ENCODE measurements at regions not wholly inside any gene's neighbourhood (a gene's known extent, or its start where the extent isn't known, plus 50 kb on each side); places are given as distances from the start of the nearest gene placed in this dataset.

GRCh38 chr2:52940101-52940500 is 827.5 kb upstream of the CHAC2 start:
- H3K4me3 Mint-ChIP-seq: no peak overlapping the region
- no peaks in the 10 kb centered on the region for H3K36me3 Mint-ChIP-seq (ENCODE audit: low read depth)
- no peak for TF ChIP-seq CTCF (IDR thresholded peaks at IDR 0.05)
- no peak overlapping the region for H3K27ac Mint-ChIP-seq
- H3K27me3 Mint-ChIP-seq (ENCODE audit: low read depth, poor library complexity): no peaks in the 10 kb centered on the region
- no peak for DNase-seq
- H3K4me1 Mint-ChIP-seq: no peaks in the 10 kb centered on the region
- peaks cover 4% of the 10 kb centered on the region for H3K9me3 Mint-ChIP-seq

GRCh38 chr2:52939250-52939649 is 828.4 kb upstream of the CHAC2 start:
- DNase-seq: no peak
- Mint-ChIP-seq H3K27me3 (ENCODE audit: low read depth, poor library complexity) (no peaks in the 10 kb centered on the region), H3K4me3 (no peak overlapping the region), H3K9me3 (peaks cover 4% of the 10 kb centered on the region), H3K27ac (no peak overlapping the region), H3K4me1 (no peaks in the 10 kb centered on the region), H3K36me3 (ENCODE audit: low read depth) (no peaks in the 10 kb centered on the region)
- TF ChIP-seq CTCF (IDR thresholded peaks at IDR 0.05): no peak

GRCh38 chr2:52936029-52936428 is 831.6 kb upstream of the CHAC2 start:
- Mint-ChIP-seq H3K27ac (no peak overlapping the region), H3K4me1 (no peaks in the 10 kb centered on the region), H3K4me3 (no peak overlapping the region), H3K9me3 (no peaks in the 10 kb centered on the region), H3K27me3 (ENCODE audit: low read depth, poor library complexity) (no peaks in the 10 kb centered on the region), H3K36me3 (ENCODE audit: low read depth) (no peaks in the 10 kb centered on the region)
- no peak for TF ChIP-seq CTCF (IDR thresholded peaks at IDR 0.05)
- no peak for DNase-seq

- H3K4me1 Mint-ChIP-seq: no peaks in the 10 kb centered on the region
- H3K4me3 Mint-ChIP-seq: no peak overlapping the region
- peaks cover 7% of the 10 kb centered on the region for H3K36me3 Mint-ChIP-seq (ENCODE audit: low read depth)
- H3K27ac Mint-ChIP-seq: no peak overlapping the region
- TF ChIP-seq CTCF (IDR thresholded peaks at IDR 0.05): no peak
- no peak for DNase-seq
- H3K9me3 Mint-ChIP-seq: peaks cover 7% of the 10 kb centered on the region
- peaks cover 7% of the 10 kb centered on the region for H3K27me3 Mint-ChIP-seq (ENCODE audit: low read depth, poor library complexity)
These were observed 832.5 kb upstream of the CHAC2 start for GRCh38 chr2:52934920-52935640.

GRCh38 chr2:52934323-52934898 is 833.2 kb upstream of the CHAC2 start:
- Mint-ChIP-seq H3K4me3 (no peak overlapping the region), H3K4me1 (no peaks in the 10 kb centered on the region), H3K36me3 (ENCODE audit: low read depth) (peaks cover 7% of the 10 kb centered on the region), H3K27me3 (ENCODE audit: low read depth, poor library complexity) (peaks cover 7% of the 10 kb centered on the region), H3K9me3 (peaks cover 14% of the 10 kb centered on the region), H3K27ac (no peak overlapping the region)
- no peak for TF ChIP-seq CTCF (IDR thresholded peaks at IDR 0.05)
- DNase-seq: no peak

- no peak overlapping the region for H3K4me3 Mint-ChIP-seq
- H3K4me1 Mint-ChIP-seq: no peaks in the 10 kb centered on the region
- peaks cover 7% of the 10 kb centered on the region for H3K27me3 Mint-ChIP-seq (ENCODE audit: low read depth, poor library complexity)
- DNase-seq: no peak
- no peak overlapping the region for H3K27ac Mint-ChIP-seq
- H3K36me3 Mint-ChIP-seq (ENCODE audit: low read depth): peaks cover 7% of the 10 kb centered on the region
- H3K9me3 Mint-ChIP-seq: peaks cover 19% of the 10 kb centered on the region
- no peak for TF ChIP-seq CTCF (IDR thresholded peaks at IDR 0.05)
These were observed 833.7 kb upstream of the CHAC2 start for GRCh38 chr2:52933878-52934277.
